Mesenteric fat pad (tissue), 1 donor: ENCODE measurements at regions not wholly inside any gene's neighbourhood (a gene's known extent, or its start where the extent isn't known, plus 50 kb on each side); places are given as distances from the start of the nearest gene placed in this dataset.

Experiments used
- DNase-seq: peaks from one replicate; pipeline ENCODE4 v3.0.0-alpha.2; 2020; ENCODE audit warnings: low spot score
- donor health status: DM: yes; HTN: yes; CAD: no.

GRCh38 chr14:104271391-104271790 is 133.0 kb downstream of the KIF26A start:
- DNase-seq = no peak

DNA sequence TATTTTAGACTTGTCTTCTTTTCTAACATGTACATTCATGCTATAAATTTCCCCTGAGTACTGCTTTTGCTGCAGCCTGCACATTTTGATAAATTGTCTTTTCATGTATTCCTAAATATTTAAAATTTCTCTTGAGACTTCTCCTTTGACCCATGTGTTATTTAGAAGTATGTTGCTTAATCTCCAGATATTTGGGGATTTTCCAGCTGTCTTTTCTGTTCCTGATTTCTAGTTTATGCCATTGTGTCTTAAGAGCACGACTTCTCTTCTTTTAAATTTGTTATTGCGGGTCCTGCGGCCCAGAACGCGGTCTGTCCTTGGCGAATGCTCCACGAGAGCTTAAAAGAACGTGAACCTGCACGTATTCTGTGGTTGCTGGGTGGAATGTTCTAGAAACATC is 136.4 kb downstream of the KIF26A start:
- DNase-seq = no peak

DNA sequence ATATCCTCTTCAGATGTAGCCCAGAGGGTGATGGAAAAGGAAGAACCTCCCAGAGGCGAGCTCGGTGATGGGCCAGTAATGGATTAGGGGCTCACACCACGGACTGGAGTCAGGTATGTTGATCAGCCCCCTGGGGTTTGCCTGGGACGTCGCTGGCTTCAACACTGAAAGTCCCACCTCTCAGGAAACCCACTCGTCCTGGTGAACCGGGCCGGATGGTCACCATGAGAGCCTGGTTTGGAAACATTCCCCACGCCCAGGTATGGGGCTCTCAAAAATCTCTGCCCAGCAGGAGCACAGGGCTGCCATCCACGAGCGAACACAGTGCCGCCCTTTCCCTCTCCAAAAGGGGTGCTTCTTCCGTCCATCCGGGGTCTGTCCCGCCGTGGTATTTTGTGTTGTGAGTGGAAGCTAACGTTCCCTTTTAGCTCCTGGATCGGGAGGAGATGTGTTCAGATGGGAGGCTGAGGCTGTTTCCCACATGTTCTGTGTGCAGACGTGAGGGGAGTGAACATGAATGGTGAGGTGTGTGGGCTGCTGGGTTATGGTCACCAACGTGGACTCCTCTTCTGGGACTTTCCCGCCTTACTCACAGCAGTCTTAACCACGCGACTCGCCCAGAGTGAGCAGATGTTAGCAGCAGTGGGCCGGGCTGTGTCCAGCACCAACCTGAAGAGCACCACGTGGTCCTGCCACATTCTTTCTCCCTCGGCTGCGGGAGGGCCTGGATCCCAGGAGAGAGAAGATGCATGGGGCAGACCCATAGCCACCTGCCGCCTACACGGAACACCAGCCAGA is 139.2 kb downstream of the KIF26A start:
- DNase-seq = peak; percentile 85

GRCh38 chr14:104278214-104278534 is 139.8 kb downstream of the KIF26A start:
- no peak for DNase-seq

DNA sequence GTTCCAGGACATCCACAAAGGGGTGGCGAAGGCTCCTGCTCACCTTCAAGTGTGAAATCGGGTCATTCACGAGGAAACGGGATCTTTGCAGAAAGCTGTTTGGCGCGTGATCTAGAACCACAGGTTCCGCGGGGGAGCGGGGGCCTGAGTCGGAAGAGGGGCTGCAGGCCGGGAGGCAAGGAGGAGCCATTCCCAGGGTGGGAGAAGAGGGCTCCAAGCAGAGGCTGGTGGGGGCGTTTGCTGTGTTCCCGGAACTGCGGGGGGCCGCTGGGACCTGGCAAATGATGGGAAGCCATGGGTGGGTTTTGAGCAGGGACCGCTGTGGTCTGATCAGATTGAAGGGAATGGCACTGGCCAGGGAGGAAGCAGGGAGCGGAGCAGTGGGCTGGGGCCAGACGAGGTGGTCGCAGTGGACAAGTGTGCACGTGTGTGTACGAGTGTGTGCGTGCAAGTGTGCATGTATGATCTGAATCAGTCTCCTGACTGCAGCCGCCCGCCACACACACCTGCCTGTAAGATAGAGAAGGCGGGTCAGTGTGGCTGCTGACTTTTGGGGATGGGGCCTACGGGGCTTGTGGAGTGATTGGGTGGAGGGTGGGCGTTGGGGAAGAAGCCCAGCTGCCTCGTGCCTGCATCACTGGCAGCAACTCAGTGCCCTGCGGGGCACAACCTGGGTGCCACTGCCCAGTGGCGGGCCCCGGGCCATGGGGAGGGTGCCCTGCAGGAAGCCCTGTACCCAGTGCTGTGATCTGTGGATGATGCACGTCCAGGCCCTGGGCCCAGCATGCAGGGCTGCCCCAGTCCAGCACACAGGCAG is 141.9 kb downstream of the KIF26A start:
- DNase-seq = peak; percentile 85

- DNase-seq = peak; percentile 87
These were observed 142.7 kb downstream of the KIF26A start for GRCh38 chr14:104280902-104281767.

DNA sequence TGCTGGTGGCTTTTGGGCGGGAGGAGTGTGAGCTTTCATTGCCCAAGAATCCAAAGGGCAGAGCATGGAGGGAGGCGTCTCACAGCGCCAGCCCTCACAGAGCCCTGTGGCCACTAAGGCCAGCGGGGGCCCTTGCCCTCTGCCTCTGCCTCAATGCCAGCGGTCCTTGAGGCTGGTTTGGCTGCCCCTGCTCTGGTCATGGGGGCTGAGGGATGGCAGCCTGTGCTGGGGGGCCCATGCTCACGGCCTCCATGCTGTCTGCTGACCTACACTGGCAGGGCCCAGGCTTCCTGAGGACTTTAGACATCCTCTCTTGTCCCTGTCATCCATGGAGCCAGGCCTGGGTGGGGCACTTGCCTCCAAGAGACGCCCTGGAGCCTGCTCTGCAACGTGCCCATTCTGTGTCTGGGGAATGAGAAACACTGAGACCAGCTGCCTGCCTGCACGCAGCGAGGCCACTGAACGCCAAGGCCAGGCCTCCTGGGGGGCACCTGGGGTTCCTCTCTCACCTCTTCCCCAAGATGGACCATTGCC is 143.4 kb downstream of the KIF26A start:
- peak; percentile 80 for DNase-seq

DNA sequence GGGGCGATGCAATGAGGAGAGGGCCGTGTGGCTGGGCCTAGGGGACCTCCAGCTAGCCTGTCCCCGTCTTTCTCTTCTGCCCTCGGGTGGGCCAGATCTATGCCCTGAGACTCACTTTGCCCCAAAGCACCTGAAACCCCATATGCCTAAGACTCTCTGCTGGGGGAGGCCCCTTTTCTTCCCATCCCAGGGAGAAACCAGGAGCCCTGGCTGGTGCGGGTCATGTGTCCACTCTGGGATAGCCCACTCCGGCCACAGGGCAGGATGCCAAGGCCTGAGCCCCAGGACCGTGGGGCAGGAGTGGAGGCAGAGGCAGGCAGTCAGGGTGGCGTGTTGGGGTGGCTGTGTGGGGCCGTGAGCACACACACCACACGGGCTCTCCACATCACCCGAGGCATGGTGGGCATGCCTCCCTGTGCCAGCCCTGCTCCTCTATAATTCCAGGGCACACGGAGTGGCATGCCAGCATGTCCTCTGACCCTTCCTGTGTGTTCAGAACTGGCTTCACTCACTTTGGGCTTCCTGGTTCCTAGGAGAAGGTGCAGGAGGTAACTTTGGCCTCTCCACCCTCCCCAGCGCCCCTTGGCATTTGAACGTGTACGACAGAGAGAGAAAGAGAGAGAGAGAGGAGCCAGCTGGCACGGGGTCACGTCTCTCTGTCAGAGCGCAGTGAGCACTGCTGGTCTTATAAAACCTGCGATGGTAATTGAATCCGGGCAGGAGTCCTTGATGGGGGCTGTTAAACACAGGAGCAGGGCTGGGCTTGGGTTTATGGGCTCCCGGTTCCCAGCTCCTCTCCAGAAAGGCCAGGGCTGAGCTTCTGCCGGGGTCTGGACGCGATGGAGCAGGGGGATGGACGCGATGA is 144.2 kb downstream of the KIF26A start:
- peak; percentile 87 for DNase-seq

DNA sequence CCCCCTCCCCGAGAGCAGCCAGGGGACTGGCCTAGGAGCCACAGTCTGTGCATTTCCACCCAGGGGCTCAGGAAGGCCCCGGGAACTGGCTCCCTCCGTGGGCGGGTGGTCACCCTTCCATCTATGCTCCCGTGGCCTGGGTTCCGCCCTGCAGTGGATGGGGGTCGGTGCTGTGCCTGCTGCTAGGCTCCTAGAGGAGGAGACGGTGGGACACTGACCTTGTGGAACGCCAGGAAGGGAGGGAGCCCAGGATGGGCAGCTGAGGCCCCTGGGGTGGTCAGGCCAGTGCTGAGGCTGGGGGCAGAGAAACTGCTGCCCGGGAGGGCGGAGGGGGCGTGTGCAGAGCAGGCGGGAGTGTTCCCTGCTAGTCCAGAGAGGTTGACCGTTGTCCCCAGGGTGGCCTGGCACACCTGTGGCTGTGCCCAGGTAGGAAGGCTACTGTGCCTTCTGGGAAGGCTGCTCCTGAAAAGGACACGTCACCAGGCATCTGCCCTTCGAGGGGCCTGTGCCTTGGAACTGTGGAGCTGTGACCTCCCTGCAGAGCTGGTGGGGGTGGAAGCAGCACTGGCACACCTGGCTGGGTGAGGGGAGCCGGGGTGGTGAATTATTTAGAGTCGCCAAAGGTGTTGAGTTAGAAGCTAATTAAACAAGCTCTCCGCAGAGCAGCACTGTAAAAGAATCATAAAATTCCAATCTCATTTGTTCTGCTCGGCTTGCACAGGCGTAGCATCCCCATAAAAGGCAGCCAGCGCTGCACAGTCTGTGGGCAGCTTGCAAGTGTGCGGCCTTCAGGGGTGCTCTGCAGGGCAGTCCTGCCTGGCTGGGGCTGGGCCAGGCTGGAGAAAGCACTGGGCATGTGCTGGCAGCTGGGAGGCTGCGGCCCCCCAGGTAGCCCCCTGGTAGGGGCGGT is 145.1 kb downstream of the KIF26A start:
- peak; percentile 65 for DNase-seq

DNA sequence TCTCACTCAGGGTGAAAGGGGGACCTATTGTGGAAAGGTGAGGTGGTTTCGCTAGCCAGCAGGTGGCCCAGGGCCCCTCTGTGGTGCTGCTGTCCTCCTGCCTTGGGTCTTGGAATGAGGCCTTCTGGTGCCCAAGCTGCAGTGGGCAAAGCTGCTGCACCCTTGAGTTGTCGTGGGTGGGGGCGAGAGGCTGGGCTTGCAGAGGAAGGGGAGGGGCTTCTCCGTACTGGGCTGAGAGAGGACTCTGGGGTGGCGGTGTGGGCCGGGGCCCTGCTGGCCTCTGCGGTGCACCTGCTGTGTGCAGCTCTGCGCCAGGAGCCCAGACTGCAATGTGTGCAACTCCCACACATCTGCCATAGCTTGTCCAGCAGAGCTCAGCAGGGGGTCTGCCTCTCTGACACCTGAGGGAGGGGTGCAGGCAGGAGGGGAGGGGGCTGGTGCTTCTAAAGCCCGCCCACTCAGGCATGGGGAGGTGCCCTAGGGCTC is 145.8 kb downstream of the KIF26A start:
- peak; percentile 72 for DNase-seq

GRCh38 chr14:104284636-104285507 is 146.5 kb downstream of the KIF26A start:
- DNase-seq = no peak

DNA sequence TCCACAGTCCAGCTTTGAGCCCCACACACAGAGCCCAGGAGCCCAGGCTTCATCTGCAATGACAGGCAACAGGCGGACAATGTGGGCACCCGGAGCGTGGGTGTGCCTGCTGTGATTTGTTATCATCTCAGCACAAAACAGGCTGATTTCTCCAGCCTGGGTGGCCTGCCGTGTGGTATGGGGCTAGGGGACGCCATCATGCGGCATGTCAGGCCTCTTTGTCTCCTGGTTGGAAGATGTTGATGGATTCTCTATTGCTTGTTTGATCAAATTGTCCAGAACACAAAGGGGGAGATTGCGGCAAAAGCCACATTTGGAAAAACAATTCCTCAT is 147.1 kb downstream of the KIF26A start:
- no peak for DNase-seq

DNA sequence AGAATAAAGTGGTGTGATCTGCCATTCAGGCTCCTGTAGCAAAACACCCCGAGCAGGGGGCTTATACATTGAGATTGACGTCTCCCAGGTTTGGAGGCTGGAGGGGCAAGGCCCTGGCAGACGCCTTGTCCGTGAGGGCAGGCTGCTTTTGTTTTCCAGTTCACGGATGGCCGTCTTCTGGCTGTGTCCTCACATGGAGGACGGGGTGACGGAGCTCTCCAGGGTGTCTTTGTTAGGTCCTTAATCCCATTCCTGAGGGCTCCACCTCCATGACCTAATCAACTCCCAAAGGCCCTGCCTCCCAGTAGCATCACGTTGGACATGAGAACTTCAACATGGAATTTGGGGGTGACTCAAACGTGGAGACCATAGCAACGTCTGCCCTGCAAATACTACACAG is 147.7 kb downstream of the KIF26A start:
- no peak for DNase-seq

GRCh38 chr14:104286496-104286895 is 148.1 kb downstream of the KIF26A start:
- no peak for DNase-seq

DNA sequence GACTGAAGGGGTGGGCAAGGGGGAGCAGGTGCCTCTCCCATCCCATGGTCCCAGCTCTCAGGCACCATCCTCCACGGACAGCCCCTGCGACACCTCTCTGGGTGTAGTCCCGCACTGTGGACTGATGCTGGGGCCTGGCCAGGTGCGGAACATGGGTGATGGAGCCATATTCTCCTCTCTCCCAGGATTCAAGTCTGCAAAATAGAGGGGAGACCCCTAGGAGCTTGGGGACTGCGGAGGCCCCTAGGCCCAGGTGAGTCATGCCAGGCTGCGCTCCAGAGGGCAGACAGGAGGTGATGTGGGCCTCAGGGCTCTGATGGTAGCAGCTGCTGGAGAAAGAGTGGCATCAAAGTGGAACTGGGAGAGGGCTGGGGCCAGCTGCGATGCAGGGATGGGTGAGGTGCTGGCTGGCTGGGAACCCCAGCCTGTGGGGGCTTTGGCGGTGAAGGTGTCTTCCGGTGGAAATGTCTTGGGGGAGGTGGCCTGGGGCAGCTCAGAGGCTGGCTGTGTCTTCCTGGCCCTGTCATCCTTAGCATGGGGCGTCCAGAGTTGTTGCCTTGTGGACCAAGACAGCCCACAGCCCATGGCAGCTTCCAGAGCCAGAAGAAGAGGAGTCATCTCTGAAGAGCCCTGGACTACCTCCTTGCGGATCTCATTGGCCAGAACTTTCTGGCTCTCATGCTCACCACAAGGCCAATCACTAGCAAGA is 149.1 kb downstream of the KIF26A start:
- DNase-seq = peak; percentile 79

- peak; percentile 74 for DNase-seq
These were observed 149.9 kb downstream of the KIF26A start for GRCh38 chr14:104288272-104288671.

- peak; percentile 26 for DNase-seq
These were observed 151.1 kb downstream of the KIF26A start for GRCh38 chr14:104289507-104289906.
